ENCODE measurements at regions not wholly inside any gene's neighbourhood (a gene's known extent, or its start where the extent isn't known, plus 50 kb on each side); places are given as distances from the start of the nearest gene placed in this dataset.

GRCh38 chr9:78515108-78515507 is 218.2 kb downstream of the PSAT1 start:
- no peaks in the 10 kb centered on the region for H4K20me1 ChIP-seq (ENCODE audit: low read depth, low read length)
- TF ChIP-seq CTCF (IDR thresholded peaks at IDR 0.05; ENCODE audit: insufficient read depth, low read length, poor library complexity, severe bottlenecking) (no peak), EZH2phosphoT487 (conservative IDR thresholded peaks at IDR 0.05; ENCODE audit: low read length) (no peak)
- no peak overlapping the region for H3K4me3 ChIP-seq (ENCODE audit: insufficient read depth, low read length, poor library complexity, severe bottlenecking)
- no peak overlapping the region for H3K27ac ChIP-seq (ENCODE audit: low read depth, low read length)
- no peaks in the 10 kb centered on the region for H3K79me2 ChIP-seq (ENCODE audit: insufficient read depth, low read length)
- no peaks in the 10 kb centered on the region for H3K36me3 ChIP-seq (ENCODE audit: low read length)
- no peaks in the 10 kb centered on the region for H3K27me3 ChIP-seq (ENCODE audit: low read length)
- H3K9me3 ChIP-seq (ENCODE audit: insufficient read depth, low read length) = no peaks in the 10 kb centered on the region
- no peak overlapping the region for H3K9ac ChIP-seq (ENCODE audit: low read length)
- H3K9me2 ChIP-seq (replicated peaks; ENCODE audit: insufficient read depth, low read length) = no peaks in the 10 kb centered on the region
- no peak overlapping the region for H2AFZ ChIP-seq (ENCODE audit: low read depth, low read length, severe bottlenecking)
- H3F3A ChIP-seq (ENCODE audit: insufficient read depth) = no peaks in the 10 kb centered on the region
- no peak overlapping the region for H3K4me2 ChIP-seq (ENCODE audit: low read depth, low read length, poor library complexity, severe bottlenecking)

DNA sequence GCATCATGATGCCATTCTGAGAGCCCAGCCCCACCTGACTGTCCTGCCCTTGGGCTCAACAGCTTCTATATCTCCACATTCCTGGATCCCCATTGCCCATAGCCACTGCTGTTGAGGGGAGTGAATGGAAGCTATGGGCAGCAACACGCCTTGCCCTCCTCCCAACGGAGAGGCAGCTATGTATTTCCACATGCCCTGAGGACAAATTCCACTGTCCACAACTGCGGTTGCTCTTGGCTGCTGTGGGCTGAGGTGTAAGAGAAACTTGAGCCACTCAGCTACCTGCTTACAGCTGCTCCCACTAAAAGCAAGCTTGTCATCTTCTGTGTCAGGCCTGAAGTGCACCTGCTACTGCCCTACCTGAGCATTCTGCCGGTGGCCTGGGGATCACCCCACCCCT is 222.9 kb downstream of the PSAT1 start:
- Histone ChIP-seq H3K9ac (ENCODE audit: low read length) (no peak overlapping the region), H3F3A (ENCODE audit: insufficient read depth) (no peaks in the 10 kb centered on the region), H4K20me1 (ENCODE audit: low read depth, low read length) (no peaks in the 10 kb centered on the region), H3K79me2 (ENCODE audit: insufficient read depth, low read length) (no peaks in the 10 kb centered on the region), H3K9me2 (replicated peaks; ENCODE audit: insufficient read depth, low read length) (no peaks in the 10 kb centered on the region), H3K4me3 (ENCODE audit: insufficient read depth, low read length, poor library complexity, severe bottlenecking) (no peak overlapping the region), H3K36me3 (ENCODE audit: low read length) (no peaks in the 10 kb centered on the region), H3K27ac (ENCODE audit: low read depth, low read length) (no peak overlapping the region), H2AFZ (ENCODE audit: low read depth, low read length, severe bottlenecking) (no peak overlapping the region), H3K9me3 (ENCODE audit: insufficient read depth, low read length) (no peaks in the 10 kb centered on the region), H3K4me2 (ENCODE audit: low read depth, low read length, poor library complexity, severe bottlenecking) (no peak overlapping the region), H3K27me3 (ENCODE audit: low read length) (no peaks in the 10 kb centered on the region)
- no peak for TF ChIP-seq EZH2phosphoT487 (conservative IDR thresholded peaks at IDR 0.05; ENCODE audit: low read length)
- TF ChIP-seq CTCF (IDR thresholded peaks at IDR 0.05; ENCODE audit: insufficient read depth, low read length, poor library complexity, severe bottlenecking) = no peak

- Histone ChIP-seq H3K9me3 (ENCODE audit: insufficient read depth, low read length) (no peaks in the 10 kb centered on the region), H3K79me2 (ENCODE audit: insufficient read depth, low read length) (no peaks in the 10 kb centered on the region), H3K9ac (ENCODE audit: low read length) (no peak overlapping the region), H3K27ac (ENCODE audit: low read depth, low read length) (no peak overlapping the region), H3F3A (ENCODE audit: insufficient read depth) (no peaks in the 10 kb centered on the region), H3K4me2 (ENCODE audit: low read depth, low read length, poor library complexity, severe bottlenecking) (no peak overlapping the region), H3K27me3 (ENCODE audit: low read length) (no peaks in the 10 kb centered on the region), H2AFZ (ENCODE audit: low read depth, low read length, severe bottlenecking) (no peak overlapping the region), H3K36me3 (ENCODE audit: low read length) (no peaks in the 10 kb centered on the region), H3K4me3 (ENCODE audit: insufficient read depth, low read length, poor library complexity, severe bottlenecking) (no peak overlapping the region), H4K20me1 (ENCODE audit: low read depth, low read length) (no peaks in the 10 kb centered on the region), H3K9me2 (replicated peaks; ENCODE audit: insufficient read depth, low read length) (no peaks in the 10 kb centered on the region)
- TF ChIP-seq EZH2phosphoT487 (conservative IDR thresholded peaks at IDR 0.05; ENCODE audit: low read length) = no peak
- no peak for TF ChIP-seq CTCF (IDR thresholded peaks at IDR 0.05; ENCODE audit: insufficient read depth, low read length, poor library complexity, severe bottlenecking)
Observed at GRCh38 chr9:78521680-78522079, 224.8 kb downstream of the PSAT1 start.
